IMR-90 (cell line): ENCODE measurements at regions not wholly inside any gene's neighbourhood (a gene's known extent, or its start where the extent isn't known, plus 50 kb on each side); places are given as distances from the start of the nearest gene placed in this dataset.

Source experiments
- ATAC-seq: fragments of 200-7000 bp; cut with Tn5 transposase; 2 replicates; pipeline ENCODE4 v1.9.1; 2020; ENCODE audit warnings: low read depth, mild to moderate bottlenecking, moderate library complexity
- BruUV-seq: library from RNA; stranded (reverse); fragments of 400-500 nt; replicated peaks from 2 replicates; lab custom pipeline; 2021; lab: Mats Ljungman, UMichigan
- CTCF ChIA-PET: fragments of 300-600 bp; formaldehyde crosslinking; extraction: SDS; loops from one replicate; lab custom pipeline; 2021; ENCODE audit warnings: antibody characterized with exemption; lab: Yijun Ruan, JAX
- POLR2A ChIA-PET: fragments of 300-600 bp; sonication (Branson Sonifier 250); formaldehyde crosslinking; loops from one replicate; lab custom pipeline; 2022; ENCODE audit warnings: antibody characterized with exemption; ENCODE audit not compliant: unreplicated experiment; lab: Charles Lee
- DNase-seq: peaks from one replicate; pipeline ENCODE4 v3.0.0; 2013
- H2AFZ ChIP-seq: replicated peaks from 2 replicates; pipeline ENCODE3; 2013; ENCODE audit warnings: low read length, mild to moderate bottlenecking; ENCODE audit not compliant: poor library complexity
- H2AK5ac ChIP-seq: 2 replicates; pipeline ENCODE4 v1.6.1; 2013; ENCODE audit warnings: low read depth, low read length, inconsistent platforms
- H2AK9ac ChIP-seq: replicated peaks from 2 replicates; pipeline ENCODE3; 2013; ENCODE audit warnings: mild to moderate bottlenecking, low read depth, low read length, moderate library complexity; ENCODE audit not compliant: poor library complexity
- H2BK120ac ChIP-seq: 2 replicates; pipeline ENCODE4 v1.6.1; 2013; ENCODE audit warnings: low read depth, low read length, inconsistent platforms
- H2BK15ac ChIP-seq: 3 replicates; pipeline ENCODE4 v1.6.1; 2013; ENCODE audit warnings: low read depth, low read length, inconsistent platforms
- H2BK20ac ChIP-seq: 2 replicates; pipeline ENCODE4 v1.6.1; 2013; ENCODE audit warnings: low read depth, mild to moderate bottlenecking, inconsistent platforms, low read length, moderate library complexity
- H2BK5ac ChIP-seq: 2 replicates; pipeline ENCODE4 v1.6.1; 2013; ENCODE audit warnings: mild to moderate bottlenecking, low read depth, low read length, inconsistent platforms; ENCODE audit not compliant: poor library complexity, severe bottlenecking
- H3K14ac ChIP-seq: replicated peaks from 2 replicates; pipeline ENCODE4 v1.6.1; 2013; ENCODE audit warnings: low read depth, low read length, inconsistent platforms
- H3K18ac ChIP-seq: 2 replicates; pipeline ENCODE4 v1.6.1; 2013; ENCODE audit warnings: low read depth, low read length, control low read depth
- H3K23ac ChIP-seq: 2 replicates; pipeline ENCODE4 v1.6.1; 2013; ENCODE audit warnings: low read depth, low read length, inconsistent platforms
- H3K27ac ChIP-seq: 2 replicates; pipeline ENCODE4 v1.5.1; 2013; ENCODE audit warnings: mild to moderate bottlenecking, control low read depth, low read length; ENCODE audit not compliant: insufficient read depth
- H3K27me3 ChIP-seq: 2 replicates; pipeline ENCODE4 v1.6.1; 2013; ENCODE audit warnings: low read length; ENCODE audit not compliant: control insufficient read depth, insufficient read depth
- H3K36me3 ChIP-seq: 2 replicates; pipeline ENCODE4 v1.6.1; 2013; ENCODE audit warnings: low read length, mixed read lengths; ENCODE audit not compliant: control insufficient read depth, insufficient read depth
- H3K4ac ChIP-seq: 2 replicates; pipeline ENCODE4 v1.6.1; 2013; ENCODE audit warnings: low read depth, low read length, inconsistent platforms
- H3K4me1 ChIP-seq: 2 replicates; pipeline ENCODE4 v1.6.1; 2013; ENCODE audit warnings: low read length, mixed read lengths; ENCODE audit not compliant: control insufficient read depth, insufficient read depth
- H3K4me2 ChIP-seq: 2 replicates; pipeline ENCODE4 v1.6.1; 2013; ENCODE audit warnings: low read depth, mild to moderate bottlenecking, control low read depth, low read length, moderate library complexity
- H3K4me3 ChIP-seq: 2 replicates; pipeline ENCODE4 v1.5.1; 2013; ENCODE audit warnings: low read depth, mild to moderate bottlenecking, control low read depth, low read length, moderate library complexity; ENCODE audit not compliant: insufficient read depth
- H3K56ac ChIP-seq: 2 replicates; pipeline ENCODE4 v1.6.1; 2013; ENCODE audit warnings: low read length, inconsistent platforms; ENCODE audit not compliant: insufficient read depth; ENCODE audit errors: extremely low read depth
- H3K79me1 ChIP-seq, 2 experiments: 2 replicates each; pipeline ENCODE4 v1.6.1; 2013; ENCODE audit warnings: low read length in 2 of 2, inconsistent platforms in 1 of 2, low read depth in 1 of 2
- H3K9ac ChIP-seq: 2 replicates; pipeline ENCODE4 v1.6.1; 2013; ENCODE audit warnings: low read depth, low read length, control low read depth
- H3K9me1 ChIP-seq: 2 replicates; pipeline ENCODE4 v1.6.1; 2013; ENCODE audit warnings: low read length, inconsistent platforms; ENCODE audit not compliant: insufficient read depth
- H3K9me3 ChIP-seq: 2 replicates; pipeline ENCODE4 v1.6.1; 2013; ENCODE audit warnings: low read length; ENCODE audit not compliant: control insufficient read depth, insufficient read depth
- H4K20me1 ChIP-seq: 2 replicates; pipeline ENCODE4 v1.6.1; 2013; ENCODE audit warnings: low read length, inconsistent platforms; ENCODE audit not compliant: insufficient read depth
- H4K5ac ChIP-seq: 2 replicates; pipeline ENCODE4 v1.6.1; 2013; ENCODE audit warnings: mild to moderate bottlenecking, low read depth, low read length, control low read depth
- H4K8ac ChIP-seq, 2 experiments: 2 replicates each; pipeline ENCODE4 v1.6.1; 2013; ENCODE audit warnings: low read depth in 2 of 2, low read length in 2 of 2, control low read depth in 1 of 2, inconsistent platforms in 1 of 2
- H4K91ac ChIP-seq: 2 replicates; pipeline ENCODE4 v1.6.1; 2013; ENCODE audit warnings: low read depth, low read length, inconsistent platforms; ENCODE audit not compliant: insufficient read depth
- CHD1 ChIP-seq: IDR thresholded peaks from 2 replicates; pipeline ENCODE4 v1.6.1; 2012; ENCODE audit warnings: low read depth, low read length, improper control_type of control experiment
- RCOR1 ChIP-seq: IDR thresholded peaks from 2 replicates; pipeline ENCODE4 v1.6.1; 2012; ENCODE audit warnings: mild to moderate bottlenecking, low read length, improper control_type of control experiment; ENCODE audit not compliant: insufficient replicate concordance
- SMC3 ChIP-seq: fragments of 150-350 bp; IDR thresholded peaks from 2 replicates; pipeline ENCODE4 v1.6.1; 2016; ENCODE audit warnings: low read depth, mild to moderate bottlenecking, antibody characterized with exemption, low read length, moderate library complexity
- WGBS, 2 experiments: methylation state at CpG; one replicate each; pipeline versions ENCODE4 v1.1.5 to v1.1.7; 2013; ENCODE audit warnings: missing lambda C conversion rate in 2 of 2; ENCODE audit not compliant: insufficient read length in 1 of 2; ENCODE audit errors: extremely low coverage in 2 of 2; 5-methylcytosine and 5-hydroxymethylcytosine counted together
- dilution Hi-C: fragments of 300-500 bp; cut with HindIII; formaldehyde crosslinking; loops from one replicate; pipeline ENCODE4 v1.14.3; 2018; ENCODE audit warnings: low sequenced_read_pairs; ENCODE audit not compliant: unreplicated experiment
- in situ Hi-C: fragments of 300-500 bp; cut with MboI; formaldehyde crosslinking; loops from 3 replicates; pipeline ENCODE4 v1.14.3; 2019; ENCODE audit warnings: low sequenced_read_pairs, inconsistent platforms, mixed read lengths
- intact Hi-C: fragments of 100-400 bp; cut with micrococcal nuclease; formaldehyde crosslinking; loops from 2 replicates; pipeline ENCODE4 v1.10.0; 2022
- TF ChIP-seq, protein P1 (sequence below): fragments of 150-350 bp; IDR thresholded peaks from 2 replicates; pipeline ENCODE4 v1.6.1; 2017; ENCODE audit warnings: mild to moderate bottlenecking, antibody characterized with exemption, low read length, low read depth

DNA sequence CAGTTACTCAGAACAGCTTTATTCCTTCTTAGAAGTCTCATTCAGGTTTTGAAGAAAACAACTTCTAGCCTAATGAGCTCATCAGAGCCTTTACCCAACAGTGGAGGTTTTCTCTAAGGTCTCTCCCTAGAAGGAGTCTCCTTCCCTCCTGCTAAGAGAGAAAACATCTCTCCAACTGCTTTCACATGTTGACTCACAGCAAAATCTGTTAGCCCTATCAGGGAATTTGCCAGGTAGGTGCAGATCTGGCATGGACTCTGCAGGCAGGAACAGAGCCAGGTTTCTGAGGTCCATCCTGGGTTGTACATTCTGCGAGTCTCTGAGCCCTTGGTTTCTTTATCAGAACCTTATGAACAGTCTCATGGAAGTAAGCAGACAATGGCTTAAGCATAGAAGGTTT lies 214.4 kb downstream of the HIPK3 start:
- Histone ChIP-seq H4K5ac (no peak overlapping the region), H3K4ac (no peak overlapping the region), H3K9me3 (no peaks in the 10 kb centered on the region), H2AK9ac (no peak overlapping the region), H2AFZ (no peak overlapping the region), H3K14ac (no peak overlapping the region), H3K4me2 (no peak overlapping the region), H2BK5ac (no peak overlapping the region), H3K18ac (no peak overlapping the region), H3K79me1 (peaks cover 10 to 46% of the 10 kb centered on the region in 2 experiments; a peak in 3 of 4 replicates), H3K23ac (no peak overlapping the region), H2AK5ac (no peak overlapping the region), H3K27me3 (no peaks in the 10 kb centered on the region), H2BK20ac (no peak overlapping the region), H4K8ac (no peak overlapping the region), H3K27ac (no peak overlapping the region), H3K4me3 (no peak overlapping the region), H3K9ac (no peak overlapping the region), H4K91ac (no peak overlapping the region), H3K56ac (no peak overlapping the region), H3K36me3 (no peaks in the 10 kb centered on the region), H2BK15ac (no peak overlapping the region), H4K20me1 (no peaks in the 10 kb centered on the region; the same call in 1 of the 2 replicates), H3K4me1 (peaks cover 2% of the 10 kb centered on the region; the same call in 1 of the 2 replicates), H2BK120ac (no peak overlapping the region), H3K9me1 (no peaks in the 10 kb centered on the region)
- TF ChIP-seq, protein P1, sequence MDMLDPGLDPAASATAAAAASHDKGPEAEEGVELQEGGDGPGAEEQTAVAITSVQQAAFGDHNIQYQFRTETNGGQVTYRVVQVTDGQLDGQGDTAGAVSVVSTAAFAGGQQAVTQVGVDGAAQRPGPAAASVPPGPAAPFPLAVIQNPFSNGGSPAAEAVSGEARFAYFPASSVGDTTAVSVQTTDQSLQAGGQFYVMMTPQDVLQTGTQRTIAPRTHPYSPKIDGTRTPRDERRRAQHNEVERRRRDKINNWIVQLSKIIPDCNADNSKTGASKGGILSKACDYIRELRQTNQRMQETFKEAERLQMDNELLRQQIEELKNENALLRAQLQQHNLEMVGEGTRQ, result no peak
- TF ChIP-seq RCOR1 (no peak), SMC3 (no peak), CHD1 (no peak)
- no peak for DNase-seq
- CTCF ChIA-PET, result no interaction called here
- no peak for ATAC-seq
- BruUV-seq, result no TSS peak
- intact Hi-C loops (no loop called here), dilution Hi-C loops (no loop called here), in situ Hi-C loops (no loop called here)
- WGBS, 2 experiments, result no CpG with 5 or more reads among the region's 1 CpG
- POLR2A ChIA-PET, result no interaction called here
